Omental fat pad (tissue), 3 donors: ENCODE measurements at regions not wholly inside any gene's neighbourhood (a gene's known extent, or its start where the extent isn't known, plus 50 kb on each side); places are given as distances from the start of the nearest gene placed in this dataset.
"Not testable (repeated sequence)": the region's sequence is repeated elsewhere in the genome, so short reads cannot be mapped to it uniquely, and the experiment has no call there.

ENCODE experiments used
- ATAC-seq: fragments of 150-250 bp; one replicate; pipeline ENCODE4 v1.9.1; 2016; ENCODE audit warnings: mild to moderate bottlenecking, moderate library complexity; ENCODE audit not compliant: low FRiP score
- DNase-seq: peaks from one replicate; pipeline ENCODE4 v3.0.0-alpha.2; 2019; ENCODE audit warnings: low spot score
- TF ChIP-seq, protein P1 (sequence below), 3 donors: fragments of 450-650 bp; IDR thresholded peaks; one replicate each; pipeline ENCODE4 v1.5.1; 2016 to 2017; ENCODE audit warnings: antibody characterized with exemption in 3 of 3, mild to moderate bottlenecking in 3 of 3, moderate library complexity in 2 of 3

DNA sequence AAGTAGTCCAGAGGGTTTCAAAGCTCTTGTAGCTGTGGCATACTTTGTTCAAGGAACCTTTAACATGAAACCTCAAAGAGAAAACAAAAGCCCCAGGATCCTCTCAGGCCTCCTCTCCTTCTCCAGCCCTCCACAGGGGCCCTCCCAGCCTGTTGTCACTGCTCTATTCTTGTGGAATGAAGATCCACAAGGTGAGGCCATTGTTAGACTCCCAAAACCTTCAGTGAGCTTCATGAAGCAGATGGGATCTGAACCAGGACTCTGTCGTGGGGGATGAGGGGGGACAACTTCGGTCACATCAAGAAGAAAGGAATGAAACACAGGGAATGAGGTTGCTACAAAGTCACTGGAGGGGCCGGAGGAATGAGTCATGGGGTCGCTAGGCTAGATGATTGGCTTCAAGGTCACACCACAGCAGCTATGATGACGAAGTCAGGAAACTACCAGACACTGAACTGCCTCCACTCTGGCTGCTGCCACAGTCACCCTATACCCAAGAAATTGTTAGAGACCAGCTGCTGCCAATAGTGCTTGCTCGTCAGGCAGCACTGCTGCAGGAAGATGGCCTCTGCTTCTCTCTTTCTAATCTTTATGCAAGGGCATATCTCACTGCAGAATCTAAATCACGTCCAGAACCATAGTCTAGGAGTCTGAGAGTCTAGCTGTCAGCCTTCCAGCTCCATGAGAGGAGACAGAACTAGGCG lies 208.8 kb downstream of the HIBADH start:
- DNase-seq: no peak
- TF ChIP-seq, protein P1, sequence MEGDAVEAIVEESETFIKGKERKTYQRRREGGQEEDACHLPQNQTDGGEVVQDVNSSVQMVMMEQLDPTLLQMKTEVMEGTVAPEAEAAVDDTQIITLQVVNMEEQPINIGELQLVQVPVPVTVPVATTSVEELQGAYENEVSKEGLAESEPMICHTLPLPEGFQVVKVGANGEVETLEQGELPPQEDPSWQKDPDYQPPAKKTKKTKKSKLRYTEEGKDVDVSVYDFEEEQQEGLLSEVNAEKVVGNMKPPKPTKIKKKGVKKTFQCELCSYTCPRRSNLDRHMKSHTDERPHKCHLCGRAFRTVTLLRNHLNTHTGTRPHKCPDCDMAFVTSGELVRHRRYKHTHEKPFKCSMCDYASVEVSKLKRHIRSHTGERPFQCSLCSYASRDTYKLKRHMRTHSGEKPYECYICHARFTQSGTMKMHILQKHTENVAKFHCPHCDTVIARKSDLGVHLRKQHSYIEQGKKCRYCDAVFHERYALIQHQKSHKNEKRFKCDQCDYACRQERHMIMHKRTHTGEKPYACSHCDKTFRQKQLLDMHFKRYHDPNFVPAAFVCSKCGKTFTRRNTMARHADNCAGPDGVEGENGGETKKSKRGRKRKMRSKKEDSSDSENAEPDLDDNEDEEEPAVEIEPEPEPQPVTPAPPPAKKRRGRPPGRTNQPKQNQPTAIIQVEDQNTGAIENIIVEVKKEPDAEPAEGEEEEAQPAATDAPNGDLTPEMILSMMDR (IDR thresholded peaks at IDR 0.05): no peak
- peak; percentile 14 for ATAC-seq

DNA sequence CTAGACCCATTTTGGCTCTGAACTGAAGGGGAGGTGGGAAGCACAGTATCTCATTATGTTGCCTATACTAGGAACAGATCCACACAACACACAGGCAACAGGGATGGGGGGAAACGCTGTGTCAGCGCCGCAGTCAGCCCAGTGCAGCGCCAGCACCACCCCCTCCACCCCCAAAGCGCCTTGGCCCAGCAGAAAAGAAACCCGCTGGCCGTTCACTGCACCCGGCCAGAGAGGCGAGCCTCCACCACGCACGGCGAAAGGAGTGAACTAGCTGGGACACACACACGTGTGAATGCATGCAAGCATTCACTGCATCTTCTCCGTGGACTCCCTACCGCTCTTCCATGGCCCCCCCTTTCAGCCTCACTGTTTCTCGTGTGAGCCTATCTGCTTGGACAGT lies 205.6 kb downstream of the HIBADH start:
- not testable (repeated sequence) for ATAC-seq

DNA sequence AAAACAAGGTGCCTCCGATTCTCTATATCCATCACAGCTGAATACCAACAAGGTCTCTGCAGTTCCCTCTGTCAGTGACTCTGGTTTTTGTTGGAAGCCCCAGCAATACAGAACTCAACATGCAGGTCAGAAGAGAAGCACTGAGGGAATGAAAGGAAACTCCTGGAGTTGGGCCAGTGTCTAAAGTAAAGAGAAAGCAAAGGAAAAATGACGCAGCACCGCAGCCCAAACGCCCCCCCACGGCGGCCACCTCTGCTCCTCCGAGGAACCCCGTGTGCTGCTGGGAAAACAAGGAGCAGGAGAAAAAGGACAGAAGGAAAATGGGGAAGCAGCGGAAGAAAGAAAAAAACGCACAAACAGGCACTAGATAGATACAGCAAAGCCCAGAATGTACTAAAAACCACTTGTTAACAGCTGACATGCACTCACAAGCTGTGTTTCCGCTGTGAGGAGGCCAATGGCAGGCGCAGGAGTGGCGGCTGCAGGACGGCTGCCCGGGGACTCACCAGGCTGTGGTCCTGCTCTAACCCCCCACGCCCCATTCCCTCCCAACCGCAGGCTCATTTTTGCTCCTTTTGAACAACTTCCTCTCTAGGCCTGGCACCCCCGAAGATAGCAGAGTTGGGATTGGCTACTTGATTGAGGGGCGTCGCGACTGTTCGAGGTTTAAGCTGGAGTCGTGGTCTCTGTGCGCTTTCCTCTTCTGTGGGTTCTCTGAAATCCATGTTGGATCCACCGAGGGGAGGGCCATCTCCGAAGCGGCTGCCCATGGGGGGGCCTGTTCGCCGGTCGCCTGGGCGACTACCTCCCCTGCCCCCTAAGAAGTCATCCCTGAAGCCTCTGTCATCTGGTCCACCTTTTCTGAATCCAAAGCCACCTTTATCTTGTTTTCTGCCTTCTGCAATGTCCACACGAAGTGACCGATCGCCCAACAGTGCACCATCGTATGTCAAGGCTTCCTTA lies 204.8 kb downstream of the HIBADH start:
- ATAC-seq, DNase-seq: not testable (repeated sequence)

More for the DNA sequence above, 205.6 kb downstream of the HIBADH start:
- DNase-seq: not testable (repeated sequence)

DNA sequence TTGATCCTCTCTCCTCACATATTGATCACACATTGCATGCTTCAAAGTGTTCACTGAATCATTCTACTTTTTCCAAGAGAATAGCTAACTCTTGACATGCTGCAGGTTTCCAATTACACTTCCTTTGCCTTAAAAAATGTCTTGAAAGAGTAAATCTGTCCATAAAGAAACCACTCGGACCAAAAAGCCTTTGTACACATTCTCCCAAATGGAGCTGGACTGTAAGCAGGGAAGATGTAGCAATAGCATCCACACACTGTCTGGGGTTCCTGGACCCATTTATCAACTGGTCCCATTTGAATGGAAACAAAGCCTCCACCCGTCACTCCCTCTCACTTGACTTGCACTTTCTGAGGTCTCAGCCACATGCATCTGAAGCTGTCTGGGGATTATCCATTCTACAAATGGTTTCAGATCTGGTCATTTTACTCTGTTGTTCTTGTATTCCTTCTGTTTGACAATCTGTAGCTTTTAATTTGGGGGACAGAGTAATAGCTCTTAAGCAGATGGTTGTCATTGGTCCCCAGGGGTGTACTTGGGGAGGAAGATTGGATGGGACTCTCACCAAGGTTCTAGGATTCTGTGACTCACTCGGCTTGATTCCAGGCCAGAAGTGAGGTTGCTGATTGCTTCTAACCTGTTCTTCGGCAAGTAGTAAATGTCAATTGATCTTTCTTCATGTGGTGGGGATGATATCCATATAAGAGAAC lies 203.5 kb downstream of the HIBADH start:
- ATAC-seq: no peak
- TF ChIP-seq, protein P1 (IDR thresholded peaks at IDR 0.05): no peak
- DNase-seq: no peak

DNA sequence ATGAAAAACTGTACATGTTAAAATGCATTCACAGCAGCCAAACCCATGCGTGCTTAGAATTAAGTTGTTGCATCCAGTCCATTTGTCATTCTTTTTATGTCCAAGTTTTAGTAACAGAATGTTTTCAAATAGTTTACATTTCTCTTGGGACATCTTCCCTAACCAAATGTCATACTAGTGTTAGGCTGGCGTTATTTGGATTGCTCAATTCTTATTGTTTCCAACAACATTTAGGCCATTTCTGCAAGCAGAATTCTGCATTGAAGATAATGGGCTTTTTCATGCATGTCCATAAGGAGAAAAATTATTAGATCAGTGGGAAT lies 203.0 kb downstream of the HIBADH start:
- TF ChIP-seq, protein P1 (IDR thresholded peaks at IDR 0.05): no peak
- no peak for ATAC-seq
- DNase-seq: no peak

DNA sequence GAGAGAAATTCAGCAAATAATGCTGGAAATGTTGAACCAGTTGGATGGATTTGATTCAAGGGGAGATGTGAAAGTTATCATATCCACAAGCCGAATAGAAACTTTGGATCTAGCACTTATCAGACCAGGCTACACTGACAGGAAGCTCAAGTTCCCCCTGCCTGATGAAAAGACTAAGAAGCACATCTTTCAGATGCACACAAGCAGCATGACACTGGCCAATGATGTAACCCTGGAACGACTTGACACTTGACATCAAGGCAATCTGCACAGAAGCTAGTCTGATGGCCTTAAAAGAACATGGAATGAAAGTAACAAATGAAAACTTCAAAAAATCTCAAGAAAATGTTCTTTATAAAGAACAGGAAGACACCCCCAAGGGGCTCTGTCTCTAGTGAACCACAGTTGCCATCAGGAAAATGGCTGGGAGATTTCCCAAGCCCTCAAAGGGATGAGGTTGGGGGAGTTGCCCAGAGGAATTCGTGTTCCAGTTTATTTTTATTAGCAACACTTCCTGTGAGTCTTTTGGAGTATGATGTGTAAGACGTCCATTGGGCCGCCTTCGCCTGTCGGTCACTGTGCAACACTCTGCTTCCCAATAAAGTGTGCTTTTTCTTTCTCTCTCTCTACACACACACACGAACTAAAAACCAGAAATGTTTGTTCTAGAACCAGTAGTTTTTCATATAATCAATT lies 200.0 kb downstream of the HIBADH start:
- ATAC-seq (no peak), DNase-seq (no peak)
- TF ChIP-seq, protein P1 (IDR thresholded peaks at IDR 0.05): no peak

DNA sequence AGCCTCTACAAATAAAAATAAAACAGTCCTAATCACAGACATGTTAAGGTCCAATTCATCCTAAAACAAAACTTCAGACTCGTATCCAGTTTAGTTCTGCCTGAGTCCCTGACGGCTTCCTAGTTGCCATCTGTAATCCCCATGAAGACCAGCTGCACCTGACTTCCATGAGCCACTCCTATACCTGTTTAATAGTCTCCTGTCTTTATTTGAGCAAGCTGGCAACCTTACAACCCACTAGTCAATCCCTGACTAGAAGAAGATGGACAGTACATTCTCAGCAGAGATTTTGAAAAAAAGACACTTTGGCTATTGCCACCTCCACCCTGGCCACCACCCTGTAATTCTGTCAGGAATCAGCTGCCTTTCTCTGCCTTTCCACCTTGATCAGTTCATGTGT lies 197.7 kb downstream of the HIBADH start:
- DNase-seq (no peak), ATAC-seq (no peak)
- TF ChIP-seq, protein P1 (IDR thresholded peaks at IDR 0.05): no peak
